ENCODE measurements at regions not wholly inside any gene's neighbourhood (a gene's known extent, or its start where the extent isn't known, plus 50 kb on each side); places are given as distances from the start of the nearest gene placed in this dataset.

- no peaks in the 10 kb centered on the region for H3K27me3 Mint-ChIP-seq (ENCODE audit: unreplicated experiment)
- peaks cover 3% of the 10 kb centered on the region for H3K4me1 Mint-ChIP-seq (ENCODE audit: unreplicated experiment)
- DNase-seq (ENCODE audit: extremely low spot score, unreplicated experiment), result no peak
- H3K4me3 Mint-ChIP-seq (ENCODE audit: unreplicated experiment), result no peak overlapping the region
- TF ChIP-seq CTCF (IDR thresholded peaks at IDR 0.05), result no peak
- H3K36me3 Mint-ChIP-seq (ENCODE audit: unreplicated experiment), result no peaks in the 10 kb centered on the region
- H3K27ac Mint-ChIP-seq (ENCODE audit: unreplicated experiment), result no peak overlapping the region
- H3K9me3 Mint-ChIP-seq (ENCODE audit: unreplicated experiment), result no peaks in the 10 kb centered on the region
Measured at GRCh38 chr3:22292681-22293080, 541.7 kb upstream of the ZNF385D start.

GRCh38 chr3:22296601-22297000 lies 545.6 kb upstream of the ZNF385D start:
- DNase-seq (ENCODE audit: extremely low spot score, unreplicated experiment), result no peak
- Mint-ChIP-seq H3K27me3 (ENCODE audit: unreplicated experiment) (no peaks in the 10 kb centered on the region), H3K9me3 (ENCODE audit: unreplicated experiment) (peaks cover 14% of the 10 kb centered on the region), H3K4me3 (ENCODE audit: unreplicated experiment) (no peak overlapping the region), H3K4me1 (ENCODE audit: unreplicated experiment) (no peaks in the 10 kb centered on the region), H3K27ac (ENCODE audit: unreplicated experiment) (no peak overlapping the region), H3K36me3 (ENCODE audit: unreplicated experiment) (peaks cover 3% of the 10 kb centered on the region)
- TF ChIP-seq CTCF (IDR thresholded peaks at IDR 0.05), result no peak

GRCh38 chr3:22297436-22297835 lies 546.4 kb upstream of the ZNF385D start:
- H3K4me1 Mint-ChIP-seq (ENCODE audit: unreplicated experiment), result no peaks in the 10 kb centered on the region
- H3K27ac Mint-ChIP-seq (ENCODE audit: unreplicated experiment), result no peak overlapping the region
- H3K9me3 Mint-ChIP-seq (ENCODE audit: unreplicated experiment), result peaks cover 14% of the 10 kb centered on the region
- no peak overlapping the region for H3K4me3 Mint-ChIP-seq (ENCODE audit: unreplicated experiment)
- TF ChIP-seq CTCF (IDR thresholded peaks at IDR 0.05), result no peak
- no peak for DNase-seq (ENCODE audit: extremely low spot score, unreplicated experiment)
- peaks cover 3% of the 10 kb centered on the region for H3K36me3 Mint-ChIP-seq (ENCODE audit: unreplicated experiment)
- H3K27me3 Mint-ChIP-seq (ENCODE audit: unreplicated experiment), result no peaks in the 10 kb centered on the region

- no peaks in the 10 kb centered on the region for H3K4me1 Mint-ChIP-seq (ENCODE audit: unreplicated experiment)
- TF ChIP-seq CTCF (IDR thresholded peaks at IDR 0.05), result no peak
- no peak overlapping the region for H3K27ac Mint-ChIP-seq (ENCODE audit: unreplicated experiment)
- no peaks in the 10 kb centered on the region for H3K36me3 Mint-ChIP-seq (ENCODE audit: unreplicated experiment)
- peaks cover 3% of the 10 kb centered on the region for H3K27me3 Mint-ChIP-seq (ENCODE audit: unreplicated experiment)
- H3K4me3 Mint-ChIP-seq (ENCODE audit: unreplicated experiment), result no peak overlapping the region
- peaks cover 8% of the 10 kb centered on the region for H3K9me3 Mint-ChIP-seq (ENCODE audit: unreplicated experiment)
- DNase-seq (ENCODE audit: extremely low spot score, unreplicated experiment), result no peak
Measured at GRCh38 chr3:22306454-22306853, 555.4 kb upstream of the ZNF385D start.

GRCh38 chr3:22308871-22309270 lies 557.9 kb upstream of the ZNF385D start:
- H3K36me3 Mint-ChIP-seq (ENCODE audit: unreplicated experiment), result no peaks in the 10 kb centered on the region
- no peak overlapping the region for H3K27ac Mint-ChIP-seq (ENCODE audit: unreplicated experiment)
- H3K4me3 Mint-ChIP-seq (ENCODE audit: unreplicated experiment), result no peak overlapping the region
- no peaks in the 10 kb centered on the region for H3K4me1 Mint-ChIP-seq (ENCODE audit: unreplicated experiment)
- H3K27me3 Mint-ChIP-seq (ENCODE audit: unreplicated experiment), result peaks cover 3% of the 10 kb centered on the region
- no peak for DNase-seq (ENCODE audit: extremely low spot score, unreplicated experiment)
- TF ChIP-seq CTCF (IDR thresholded peaks at IDR 0.05), result no peak
- H3K9me3 Mint-ChIP-seq (ENCODE audit: unreplicated experiment), result no peaks in the 10 kb centered on the region
